CD4-positive, CD25-positive, alpha-beta regulatory T cell (primary cell): ENCODE measurements at regions not wholly inside any gene's neighbourhood (a gene's known extent, or its start where the extent isn't known, plus 50 kb on each side); places are given as distances from the start of the nearest gene placed in this dataset.

Experiments
- ATAC-seq, 2 donors: fragments of 150-1000 bp; cut with Tn5 transposase; one replicate each; pipeline ENCODE4 v1.10.0; 2021; ENCODE audit warnings: low read depth in 2 of 2, moderate number of reproducible peaks in 2 of 2, moderate library complexity in 1 of 2
- DNase-seq, 3 donors: peaks; one replicate each; pipeline versions ENCODE4 v3.0.0 to v3.0.0-alpha.2; 2012 to 2022; ENCODE audit warnings: mixed read lengths in 1 of 3
- H3K27ac ChIP-seq: one replicate; pipeline ENCODE4 v1.7.0; 2013; ENCODE audit warnings: mild to moderate bottlenecking, low read length; ENCODE audit not compliant: insufficient read depth, poor library complexity, severe bottlenecking
- H3K27me3 ChIP-seq: one replicate; pipeline ENCODE4 v1.7.0; 2013; ENCODE audit warnings: low read length; ENCODE audit not compliant: control insufficient read depth, insufficient read depth
- H3K36me3 ChIP-seq: one replicate; pipeline ENCODE4 v1.7.0; 2013; ENCODE audit warnings: mild to moderate bottlenecking, low read length, moderate library complexity; ENCODE audit not compliant: control insufficient read depth, insufficient read depth
- H3K4me1 ChIP-seq: 2 replicates; pipeline ENCODE4 v1.7.0; 2013; ENCODE audit warnings: mild to moderate bottlenecking, low read length; ENCODE audit not compliant: insufficient read depth, control insufficient read depth, poor library complexity, severe bottlenecking
- H3K4me3 ChIP-seq: one replicate; pipeline ENCODE4 v1.7.0; 2013; ENCODE audit warnings: low read depth, mild to moderate bottlenecking, low read length, moderate library complexity
- H3K9me3 ChIP-seq, 2 experiments: 1 replicate in 1 of 2; 2 replicates in 1 of 2; pipeline ENCODE4 v1.7.0; 2013; ENCODE audit warnings: low read length in 2 of 2, mild to moderate bottlenecking in 1 of 2, moderate library complexity in 1 of 2; ENCODE audit not compliant: control insufficient read depth in 2 of 2
- H3K27ac Mint-ChIP-seq, 3 donors: one replicate each; pipeline ENCODE4 v1.8.0; 2020 to 2022; ENCODE audit warnings: mild to moderate bottlenecking in 3 of 3, mixed read lengths in 3 of 3, moderate library complexity in 2 of 3
- H3K27me3 Mint-ChIP-seq: one replicate; pipeline ENCODE4 v1.8.0; 2022; ENCODE audit warnings: mild to moderate bottlenecking, mixed read lengths
- H3K36me3 Mint-ChIP-seq: one replicate; pipeline ENCODE4 v1.8.0; 2020; ENCODE audit warnings: mixed read lengths
- H3K4me1 Mint-ChIP-seq, 4 donors: one replicate each; pipeline ENCODE4 v1.8.0; 2020 to 2022; ENCODE audit warnings: mixed read lengths in 4 of 4, mild to moderate bottlenecking in 1 of 4
- H3K4me3 Mint-ChIP-seq, 4 donors: one replicate each; pipeline ENCODE4 v1.8.0; 2020 to 2022; ENCODE audit warnings: mild to moderate bottlenecking in 4 of 4, mixed read lengths in 4 of 4, moderate library complexity in 3 of 4
- H3K9me3 Mint-ChIP-seq, 7 donors: one replicate each; pipeline ENCODE4 v1.8.0; 2020 to 2022; ENCODE audit warnings: mixed read lengths in 7 of 7, mild to moderate bottlenecking in 3 of 7, moderate library complexity in 2 of 7

DNA sequence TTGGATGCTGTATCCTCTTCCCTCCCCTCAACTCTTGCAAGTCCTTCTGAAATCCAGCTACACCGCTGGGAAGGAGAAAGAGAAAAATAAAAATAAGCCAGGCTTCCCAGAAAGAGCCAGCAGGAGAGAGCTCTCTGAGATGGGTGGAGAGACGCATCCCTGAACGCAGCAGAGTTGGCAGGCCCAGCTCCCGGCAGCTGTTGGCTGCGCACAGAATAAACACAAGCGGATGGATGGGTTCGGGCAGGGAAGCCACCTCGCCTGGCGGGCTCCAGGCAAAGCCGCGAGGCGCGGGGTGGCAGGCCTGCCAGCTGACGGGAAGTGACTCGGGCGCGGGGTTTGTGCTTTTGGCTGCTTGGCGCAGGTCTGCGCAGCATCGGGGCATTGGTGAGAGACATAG lies 537.7 kb downstream of the MIAT start:
- ATAC-seq = no peak
- H3K27me3 Mint-ChIP-seq = peaks cover 9% of the 10 kb centered on the region

DNA sequence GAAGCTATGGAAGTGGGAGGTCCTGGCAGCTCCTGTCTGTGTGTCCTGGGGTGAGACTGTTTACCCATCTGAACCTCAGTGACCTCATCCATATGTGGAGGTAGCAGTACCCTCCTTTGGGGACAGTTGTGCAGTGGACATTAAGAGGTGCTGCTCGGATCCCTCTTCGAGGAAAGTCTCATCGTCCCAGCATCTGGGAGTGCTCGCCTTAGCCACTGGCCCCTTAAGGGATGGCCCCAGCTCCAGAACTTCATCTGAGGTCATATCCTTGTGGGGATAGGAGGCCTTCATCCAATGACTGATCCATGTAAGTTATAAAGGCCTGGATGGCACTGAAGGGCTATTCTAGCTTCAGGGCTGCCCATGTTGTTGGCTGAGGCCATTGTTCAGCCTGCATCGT lies 538.1 kb downstream of the MIAT start:
- Mint-ChIP-seq H3K27me3 (peaks cover 9% of the 10 kb centered on the region), H3K4me3 (no peak overlapping the region), H3K27ac (no peak overlapping the region), H3K9me3 (peaks cover 0 to 11% (median 0%) of the 10 kb centered on the region in 7 donors), H3K4me1 (no peaks in the 10 kb centered on the region), H3K36me3 (no peaks in the 10 kb centered on the region)
- Histone ChIP-seq H3K4me1 (no peaks in the 10 kb centered on the region), H3K27me3 (no peaks in the 10 kb centered on the region), H3K4me3 (no peak overlapping the region), H3K36me3 (no peaks in the 10 kb centered on the region), H3K27ac (no peak overlapping the region), H3K9me3 (peaks cover 2 to 12% of the 10 kb centered on the region in 2 experiments)
- DNase-seq = no peak
- no peak for ATAC-seq

More for the DNA sequence above, 537.7 kb downstream of the MIAT start:
- H3K4me1 ChIP-seq = no peaks in the 10 kb centered on the region
- DNase-seq = no peak
- peaks cover 2 to 12% of the 10 kb centered on the region in 2 experiments for H3K9me3 ChIP-seq
- H3K27ac ChIP-seq = no peak overlapping the region
- Mint-ChIP-seq H3K36me3 (no peaks in the 10 kb centered on the region), H3K4me3 (no peak overlapping the region), H3K27ac (no peak overlapping the region), H3K4me1 (no peaks in the 10 kb centered on the region), H3K9me3 (peaks cover 0 to 11% (median 0%) of the 10 kb centered on the region in 7 donors)
- no peaks in the 10 kb centered on the region for H3K27me3 ChIP-seq
- no peaks in the 10 kb centered on the region for H3K36me3 ChIP-seq
- no peak overlapping the region for H3K4me3 ChIP-seq

DNA sequence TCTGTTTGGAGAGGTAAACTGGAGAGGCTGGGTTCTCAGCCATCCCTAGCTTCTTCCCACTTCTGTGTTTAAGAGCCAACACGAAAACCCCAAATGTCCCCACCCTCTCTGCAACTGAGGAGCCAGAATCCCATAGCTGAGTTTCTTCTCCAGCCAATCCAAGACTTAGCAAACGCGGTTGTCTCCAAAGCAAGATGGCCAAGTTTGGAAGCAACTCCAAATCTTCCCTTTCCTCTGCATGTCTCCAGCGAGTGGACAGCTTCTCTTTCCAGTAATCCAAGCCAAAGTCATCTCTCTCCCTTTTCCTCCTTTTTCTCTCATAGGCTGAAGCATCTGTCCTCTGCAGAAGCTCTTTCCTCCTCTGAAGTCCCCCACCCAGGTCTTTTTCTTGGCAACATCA lies 539.2 kb downstream of the MIAT start:
- H3K9me3 Mint-ChIP-seq = peaks cover 0 to 3% (median under 1%) of the 10 kb centered on the region in 7 donors
- no peaks in the 10 kb centered on the region for H3K4me1 Mint-ChIP-seq
- ATAC-seq (no peak), DNase-seq (no peak)
- Histone ChIP-seq H3K27me3 (no peaks in the 10 kb centered on the region), H3K27ac (no peak overlapping the region), H3K4me3 (no peak overlapping the region), H3K9me3 (peaks cover 2 to 3% of the 10 kb centered on the region in 2 experiments), H3K36me3 (no peaks in the 10 kb centered on the region), H3K4me1 (no peaks in the 10 kb centered on the region)
- no peak overlapping the region for H3K27ac Mint-ChIP-seq
- peaks cover 9% of the 10 kb centered on the region for H3K27me3 Mint-ChIP-seq
- H3K4me3 Mint-ChIP-seq = no peak overlapping the region
- H3K36me3 Mint-ChIP-seq = no peaks in the 10 kb centered on the region

DNA sequence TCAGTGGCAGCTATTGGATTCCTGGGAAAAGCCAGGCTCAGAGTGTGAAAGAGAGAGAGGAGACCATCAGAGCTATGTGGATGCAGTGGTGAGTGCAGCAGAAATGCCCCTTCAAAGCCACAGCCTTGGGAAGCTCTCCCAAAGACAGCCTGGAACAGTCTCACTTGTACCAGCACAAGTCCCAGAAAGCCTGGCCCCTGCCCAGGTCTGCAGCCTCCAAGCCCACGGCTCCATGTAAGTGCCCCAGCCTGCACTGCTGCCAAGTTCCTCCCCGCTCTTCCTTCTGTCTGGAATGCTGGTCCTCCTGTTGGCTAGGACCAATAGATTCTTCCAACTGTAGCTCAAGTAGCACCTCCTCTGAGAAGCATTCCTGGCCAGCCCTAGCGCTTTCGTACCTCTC lies 539.7 kb downstream of the MIAT start:
- no peaks in the 10 kb centered on the region for H3K4me1 Mint-ChIP-seq
- peaks cover 0 to 3% (median 0%) of the 10 kb centered on the region in 7 donors for H3K9me3 Mint-ChIP-seq
- Histone ChIP-seq H3K27me3 (no peaks in the 10 kb centered on the region), H3K27ac (no peak overlapping the region), H3K36me3 (no peaks in the 10 kb centered on the region), H3K4me3 (no peak overlapping the region), H3K9me3 (no peaks in the 10 kb centered on the region), H3K4me1 (no peaks in the 10 kb centered on the region)
- peaks cover 7% of the 10 kb centered on the region for H3K27me3 Mint-ChIP-seq
- ATAC-seq (no peak), DNase-seq (no peak)
- H3K4me3 Mint-ChIP-seq = no peak overlapping the region
- H3K36me3 Mint-ChIP-seq = no peaks in the 10 kb centered on the region
- H3K27ac Mint-ChIP-seq = no peak overlapping the region

DNA sequence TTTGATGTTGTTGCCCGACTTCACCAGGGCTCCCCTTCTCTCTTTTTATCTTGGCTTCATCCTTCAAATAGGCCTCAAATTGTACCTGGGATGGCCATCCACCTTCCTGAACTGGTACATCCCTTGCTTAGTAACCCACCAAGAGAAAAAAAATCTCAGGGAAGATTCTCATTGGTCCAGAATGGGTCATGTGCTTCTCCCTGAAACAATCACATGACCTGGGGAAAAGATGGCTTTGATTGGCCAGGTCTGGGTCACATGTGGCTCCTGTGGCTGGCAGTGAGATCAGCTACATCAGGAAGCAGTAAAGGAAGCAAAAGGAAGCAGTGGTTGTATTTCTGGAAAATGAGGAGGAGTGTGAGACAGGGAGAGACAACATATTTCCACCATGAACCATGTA lies 540.2 kb downstream of the MIAT start:
- no peaks in the 10 kb centered on the region for H3K27me3 ChIP-seq
- H3K4me1 ChIP-seq = no peaks in the 10 kb centered on the region
- peaks cover 0 to 3% (median 0%) of the 10 kb centered on the region in 7 donors for H3K9me3 Mint-ChIP-seq
- no peaks in the 10 kb centered on the region for H3K9me3 ChIP-seq
- H3K4me3 Mint-ChIP-seq = no peak overlapping the region
- no peak for DNase-seq
- peaks cover 5% of the 10 kb centered on the region for H3K27me3 Mint-ChIP-seq
- ATAC-seq = no peak
- H3K4me1 Mint-ChIP-seq = no peaks in the 10 kb centered on the region
- H3K36me3 ChIP-seq = no peaks in the 10 kb centered on the region
- H3K4me3 ChIP-seq = no peak overlapping the region
- H3K27ac Mint-ChIP-seq = no peak overlapping the region
- no peak overlapping the region for H3K27ac ChIP-seq
- H3K36me3 Mint-ChIP-seq = no peaks in the 10 kb centered on the region

DNA sequence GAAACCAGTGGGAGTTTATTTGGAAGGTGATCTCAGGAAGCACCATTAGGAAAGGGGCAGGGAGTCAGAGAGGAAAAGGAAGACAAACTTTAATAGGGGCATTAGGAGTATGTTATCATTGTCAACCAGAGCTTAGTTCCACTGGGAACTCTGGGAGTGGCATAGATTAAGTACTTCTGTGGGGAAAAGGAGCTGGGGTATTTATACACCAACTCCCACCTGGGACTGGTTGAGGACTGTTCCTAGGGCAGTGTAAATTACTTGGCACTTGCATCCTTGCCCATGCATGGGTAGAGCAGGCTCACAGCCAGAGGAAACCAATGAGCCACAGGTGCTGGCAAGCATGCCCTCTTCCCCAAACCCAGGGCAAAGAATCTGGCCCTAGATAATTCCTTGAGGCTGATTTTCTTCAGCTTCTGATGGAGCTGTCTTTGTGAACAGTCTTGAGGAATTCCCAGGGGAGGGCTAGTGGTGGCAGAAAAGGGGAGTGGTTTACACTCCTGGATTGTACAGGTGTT lies 541.2 kb downstream of the MIAT start:
- no peak for ATAC-seq
- no peaks in the 10 kb centered on the region for H3K4me1 ChIP-seq
- H3K36me3 ChIP-seq = no peaks in the 10 kb centered on the region
- Mint-ChIP-seq H3K27me3 (peaks cover 5% of the 10 kb centered on the region), H3K9me3 (peaks cover 0 to 3% (median 0%) of the 10 kb centered on the region in 7 donors), H3K4me3 (no peak overlapping the region), H3K4me1 (no peaks in the 10 kb centered on the region), H3K27ac (no peak overlapping the region), H3K36me3 (no peaks in the 10 kb centered on the region)
- no peak for DNase-seq
- H3K9me3 ChIP-seq = no peaks in the 10 kb centered on the region
- no peak overlapping the region for H3K4me3 ChIP-seq
- H3K27me3 ChIP-seq = no peaks in the 10 kb centered on the region
- H3K27ac ChIP-seq = no peak overlapping the region

DNA sequence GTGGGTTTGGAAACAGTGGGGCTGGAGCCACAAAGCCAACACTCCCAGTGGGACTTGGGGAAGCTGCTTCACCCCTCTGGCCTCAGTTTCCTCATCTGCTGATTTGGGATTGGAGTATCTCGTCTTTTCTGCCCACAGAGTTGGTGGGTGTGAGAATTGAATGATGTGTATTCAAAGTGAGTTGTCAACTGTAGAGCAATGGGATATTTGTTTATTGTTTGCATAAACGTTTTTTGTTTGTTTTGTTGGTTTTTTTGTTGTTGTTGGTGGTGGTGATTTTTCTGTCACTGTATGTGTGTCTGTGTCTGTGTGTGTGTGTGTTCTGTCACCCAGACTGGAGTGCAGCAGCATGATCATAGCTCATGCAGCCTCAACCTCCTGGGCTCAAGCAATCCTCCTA lies 542.0 kb downstream of the MIAT start:
- Mint-ChIP-seq H3K27me3 (peaks cover 3% of the 10 kb centered on the region), H3K4me3 (no peak overlapping the region), H3K4me1 (no peaks in the 10 kb centered on the region), H3K36me3 (no peaks in the 10 kb centered on the region), H3K9me3 (peaks cover 0 to 3% (median 0%) of the 10 kb centered on the region in 7 donors), H3K27ac (no peak overlapping the region)
- Histone ChIP-seq H3K27me3 (no peaks in the 10 kb centered on the region), H3K4me1 (no peaks in the 10 kb centered on the region), H3K27ac (no peak overlapping the region), H3K36me3 (no peaks in the 10 kb centered on the region), H3K9me3 (no peaks in the 10 kb centered on the region), H3K4me3 (no peak overlapping the region)
- ATAC-seq (no peak), DNase-seq (no peak)

DNA sequence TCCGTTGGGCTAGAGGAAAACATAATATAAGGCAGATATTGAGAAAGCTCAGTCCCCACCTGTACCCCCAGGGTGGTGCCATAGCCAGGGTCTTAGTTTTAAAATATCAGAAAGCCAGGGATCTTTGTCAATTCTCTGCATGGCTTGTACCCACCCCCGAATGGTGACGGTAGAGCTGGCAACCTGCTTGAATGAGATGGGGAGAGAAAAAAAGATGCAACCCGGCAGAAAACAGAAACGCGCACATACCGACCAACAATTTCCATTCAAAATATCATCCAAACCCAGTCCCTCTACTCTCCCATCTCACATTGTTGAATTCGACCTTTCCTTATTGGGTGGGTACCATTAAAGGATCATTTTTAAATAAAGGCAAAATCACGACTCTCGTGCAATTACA lies 543.9 kb downstream of the MIAT start:
- H3K4me1 Mint-ChIP-seq = no peaks in the 10 kb centered on the region
- Histone ChIP-seq H3K4me1 (no peaks in the 10 kb centered on the region), H3K36me3 (no peaks in the 10 kb centered on the region), H3K4me3 (no peak overlapping the region), H3K27ac (no peak overlapping the region), H3K27me3 (no peaks in the 10 kb centered on the region), H3K9me3 (no peaks in the 10 kb centered on the region)
- no peak for ATAC-seq
- peaks cover 0 to 3% (median 0%) of the 10 kb centered on the region in 7 donors for H3K9me3 Mint-ChIP-seq
- no peak overlapping the region for H3K27ac Mint-ChIP-seq
- no peak overlapping the region for H3K4me3 Mint-ChIP-seq
- H3K27me3 Mint-ChIP-seq = no peaks in the 10 kb centered on the region
- no peaks in the 10 kb centered on the region for H3K36me3 Mint-ChIP-seq
- no peak for DNase-seq
